ENCODE measurements at regions not wholly inside any gene's neighbourhood (a gene's known extent, or its start where the extent isn't known, plus 50 kb on each side); places are given as distances from the start of the nearest gene placed in this dataset.

GRCh38 chr15:58247855-58248842, 110.0 kb downstream of the AQP9 start:
- H3K9me3 ChIP-seq (ENCODE audit: low read length), result no peaks in the 10 kb centered on the region
- ATAC-seq (peak; percentile 47; the same call in 1 of the 3 replicates), FAIRE-seq (no peak), DNase-seq (ENCODE audit: low spot score) (no peak)
- in situ Hi-C loops (cut with HindIII; ENCODE audit: extremely low pct_ligation_motif_present, low pct_unique_long_range_greater_than_20kb) (loop anchor here (25.0 kb wide), 1 partner anchor 1239 kb away; no protein-coding TSS in a partner anchor), intact Hi-C loops (cut with micrococcal nuclease; ENCODE audit: unreplicated experiment) (no loop called here)
- no peaks in the 10 kb centered on the region for H3K36me3 ChIP-seq (replicated peaks in 1 of 2; ENCODE audit: control insufficient read depth in 1 of 2, insufficient read depth in 2 of 2, low read length in 2 of 2)
- BruUV-seq (replicated peaks), result no TSS peak
- no peaks in the 10 kb centered on the region for H3K27me3 ChIP-seq (ENCODE audit: control insufficient read depth in 1 of 2, insufficient read depth in 2 of 2, low read length in 2 of 2)
- H2AFZ ChIP-seq (ENCODE audit: low read length), result no peak overlapping the region
- H4K20me1 ChIP-seq (ENCODE audit: insufficient read depth, low read length), result no peaks in the 10 kb centered on the region
- no peak for TF ChIP-seq XBP1 (CRISPR knock-in tag; IDR thresholded peaks at IDR 0.05)
- TF ChIP-seq ETV5 (CRISPR knock-in tag; IDR thresholded peaks at IDR 0.05; ENCODE audit: borderline replicate concordance), result no peak
- TF ChIP-seq CEBPB (IDR thresholded peaks at IDR 0.05; ENCODE audit: borderline replicate concordance, low read depth, low read length), result peak; percentile 88
- TF ChIP-seq PTBP1 (IDR thresholded peaks at IDR 0.05; ENCODE audit: low read depth, low read length, poor library complexity, severe bottlenecking), result no peak
- TF ChIP-seq ZNF225 (CRISPR knock-in tag; IDR thresholded peaks at IDR 0.05), result no peak
- TF ChIP-seq SP5 (CRISPR knock-in tag; IDR thresholded peaks at IDR 0.05; ENCODE audit: borderline replicate concordance, low read depth), result 0 out of 2 replicates have a peak, but pooled peaks have one; percentile 33
- no peak for TF ChIP-seq ZHX1 (CRISPR knock-in tag; IDR thresholded peaks at IDR 0.05; ENCODE audit: low read depth)
- TF ChIP-seq CEBPG (CRISPR knock-in tag; IDR thresholded peaks at IDR 0.05), result peak; percentile 61
- no peak for TF ChIP-seq ZNF136 (CRISPR knock-in tag; IDR thresholded peaks at IDR 0.05; ENCODE audit: low read depth)
- 41% methylated on average over 20 of the region's 20 CpGs for WGBS (ENCODE audit: low lambda C conversion rate)
- ChIA-PET CTCF (ENCODE audit: low intra/inter-chr PET ratio, low total read pairs) (no interaction called here), POLR2A (no interaction called here)
- H3K79me2 ChIP-seq (ENCODE audit: insufficient read depth, low read length), result no peaks in the 10 kb centered on the region
- no peak overlapping the region for H3K27ac ChIP-seq (ENCODE audit: extremely low read length, insufficient read depth, low read length)
- no peak overlapping the region for H3K4me2 ChIP-seq (ENCODE audit: low read depth, low read length)
- H3K9ac ChIP-seq (ENCODE audit: insufficient read depth, low read depth, low read length), result no peak overlapping the region
- H3K4me1 ChIP-seq (ENCODE audit: insufficient read depth, low read length), result no peaks in the 10 kb centered on the region
- no peak overlapping the region for H3K4me3 ChIP-seq (replicated peaks in 1 of 3; ENCODE audit: insufficient read depth in 1 of 3, low read depth in 2 of 3, low read length in 3 of 3)
